NCI-H2107 treated with DMSO at 0.1 percent for 48 hours (cell line): ENCODE measurements at regions not wholly inside any gene's neighbourhood (a gene's known extent, or its start where the extent isn't known, plus 50 kb on each side); places are given as distances from the start of the nearest gene placed in this dataset.

Experiments
- DNase-seq: peaks from one replicate; lab custom pipeline; 2025; ENCODE audit not compliant: unreplicated experiment; lab: John Stamatoyannopoulos, UW

- DNase-seq = no peak
Observed at GRCh38 chr10:90443342-90443741, 414.5 kb downstream of the HTR7 start.

GRCh38 chr10:90447831-90448230 lies 410.0 kb downstream of the HTR7 start:
- DNase-seq = no peak

GRCh38 chr10:90450797-90451196 lies 407.0 kb downstream of the HTR7 start:
- DNase-seq = no peak

GRCh38 chr10:90451283-90451682 lies 406.6 kb downstream of the HTR7 start:
- DNase-seq = no peak

- DNase-seq = no peak
Observed at GRCh38 chr10:90458054-90458453, 399.8 kb downstream of the HTR7 start.

GRCh38 chr10:90458571-90458970 lies 399.3 kb downstream of the HTR7 start:
- DNase-seq = no peak

GRCh38 chr10:90461437-90462155 lies 396.2 kb downstream of the HTR7 start:
- DNase-seq = no peak

GRCh38 chr10:90462749-90463470 lies 394.9 kb downstream of the HTR7 start:
- DNase-seq = no peak

- no peak for DNase-seq
Observed at GRCh38 chr10:90464329-90464728, 393.5 kb downstream of the HTR7 start.

GRCh38 chr10:90470966-90471365 lies 386.9 kb downstream of the HTR7 start:
- DNase-seq = no peak

GRCh38 chr10:90480466-90480865 lies 377.4 kb downstream of the HTR7 start:
- no peak for DNase-seq

- DNase-seq = no peak
Observed at GRCh38 chr10:90481326-90481923, 376.4 kb downstream of the HTR7 start.

- no peak for DNase-seq
Observed at GRCh38 chr10:90484518-90484917, 373.3 kb downstream of the HTR7 start.

- no peak for DNase-seq
Observed at GRCh38 chr10:90494183-90494582, 363.7 kb downstream of the HTR7 start.

- DNase-seq = no peak
Observed at GRCh38 chr10:90504172-90504571, 353.7 kb downstream of the HTR7 start.

- no peak for DNase-seq
Observed at GRCh38 chr10:90526721-90527120, 331.1 kb downstream of the HTR7 start.

- DNase-seq = no peak
Observed at GRCh38 chr10:90530521-90530920, 327.3 kb downstream of the HTR7 start.

GRCh38 chr10:90557385-90557784 lies 300.5 kb downstream of the HTR7 start:
- no peak for DNase-seq

- DNase-seq = no peak
Observed at GRCh38 chr10:90560331-90560730, 297.5 kb downstream of the HTR7 start.

- no peak for DNase-seq
Observed at GRCh38 chr10:90561666-90562065, 296.2 kb downstream of the HTR7 start.

GRCh38 chr10:90571481-90572258 lies 286.2 kb downstream of the HTR7 start:
- DNase-seq = no peak
